Lower leg skin (tissue), 3 donors: ENCODE measurements at regions not wholly inside any gene's neighbourhood (a gene's known extent, or its start where the extent isn't known, plus 50 kb on each side); places are given as distances from the start of the nearest gene placed in this dataset.

Experiments
- POLR2A ChIP-seq, 2 donors: fragments of 450-650 bp; IDR thresholded peaks; one replicate each; pipeline ENCODE4 v1.6.1; 2016 to 2017; ENCODE audit warnings: antibody characterized with exemption in 2 of 2, mild to moderate bottlenecking in 1 of 2, moderate library complexity in 1 of 2
- TF ChIP-seq, protein P1 (sequence below), 3 donors: fragments of 450-650 bp; IDR thresholded peaks; one replicate each; pipeline ENCODE4 v1.5.1; 2016; ENCODE audit warnings: antibody characterized with exemption in 3 of 3, mild to moderate bottlenecking in 3 of 3, moderate library complexity in 2 of 3

DNA sequence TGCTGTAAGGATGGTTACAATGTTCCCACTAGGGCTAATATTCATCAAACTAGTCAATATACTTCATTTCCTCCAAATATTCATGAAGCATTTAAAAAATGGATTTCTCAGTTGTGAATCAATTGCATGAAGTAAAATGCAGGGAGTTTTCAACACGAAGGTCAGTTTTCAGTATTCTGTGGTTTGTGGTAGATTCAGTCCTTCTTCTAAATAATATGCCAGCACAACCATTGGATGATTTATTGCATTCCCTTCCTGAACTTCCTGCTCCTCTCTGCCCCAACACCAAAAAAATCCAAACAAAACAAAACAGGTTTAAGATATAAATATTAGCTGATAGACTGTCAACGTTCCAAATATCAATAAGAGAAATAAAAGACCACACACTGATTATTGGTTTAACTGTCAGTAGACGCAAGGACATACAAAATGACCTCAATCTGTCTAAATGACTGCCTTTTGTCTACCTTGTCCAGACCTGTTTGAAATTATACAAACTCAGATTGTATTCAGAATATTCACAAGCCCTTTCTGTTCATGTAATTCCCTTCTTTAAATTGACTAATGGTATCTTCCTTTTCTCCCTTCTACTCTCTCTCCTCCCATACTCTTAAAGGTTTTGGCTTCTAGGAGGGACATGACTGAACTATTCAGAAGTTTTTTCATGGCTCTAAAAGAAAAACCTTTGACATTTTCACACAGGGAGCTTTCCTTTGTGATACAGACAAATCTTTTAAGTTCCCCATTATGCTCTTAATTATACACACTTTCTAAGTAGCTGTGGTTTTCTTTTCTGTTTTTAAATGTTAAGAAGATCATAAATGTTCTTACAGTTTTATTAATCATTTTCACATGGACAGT lies 92.6 kb upstream of the STT3B start:
- TF ChIP-seq, protein P1, sequence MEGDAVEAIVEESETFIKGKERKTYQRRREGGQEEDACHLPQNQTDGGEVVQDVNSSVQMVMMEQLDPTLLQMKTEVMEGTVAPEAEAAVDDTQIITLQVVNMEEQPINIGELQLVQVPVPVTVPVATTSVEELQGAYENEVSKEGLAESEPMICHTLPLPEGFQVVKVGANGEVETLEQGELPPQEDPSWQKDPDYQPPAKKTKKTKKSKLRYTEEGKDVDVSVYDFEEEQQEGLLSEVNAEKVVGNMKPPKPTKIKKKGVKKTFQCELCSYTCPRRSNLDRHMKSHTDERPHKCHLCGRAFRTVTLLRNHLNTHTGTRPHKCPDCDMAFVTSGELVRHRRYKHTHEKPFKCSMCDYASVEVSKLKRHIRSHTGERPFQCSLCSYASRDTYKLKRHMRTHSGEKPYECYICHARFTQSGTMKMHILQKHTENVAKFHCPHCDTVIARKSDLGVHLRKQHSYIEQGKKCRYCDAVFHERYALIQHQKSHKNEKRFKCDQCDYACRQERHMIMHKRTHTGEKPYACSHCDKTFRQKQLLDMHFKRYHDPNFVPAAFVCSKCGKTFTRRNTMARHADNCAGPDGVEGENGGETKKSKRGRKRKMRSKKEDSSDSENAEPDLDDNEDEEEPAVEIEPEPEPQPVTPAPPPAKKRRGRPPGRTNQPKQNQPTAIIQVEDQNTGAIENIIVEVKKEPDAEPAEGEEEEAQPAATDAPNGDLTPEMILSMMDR (IDR thresholded peaks at IDR 0.05): no peak
- TF ChIP-seq POLR2A (IDR thresholded peaks at IDR 0.05): no peak
